Panc1 (cell line): ENCODE measurements at regions not wholly inside any gene's neighbourhood (a gene's known extent, or its start where the extent isn't known, plus 50 kb on each side); places are given as distances from the start of the nearest gene placed in this dataset.

Source experiments
- ATAC-seq: fragments of 200-7000 bp; cut with Tn5 transposase; 2 replicates; pipeline ENCODE4 v1.9.1; 2020; ENCODE audit warnings: mild to moderate bottlenecking, moderate library complexity
- BruUV-seq: library from RNA; stranded (reverse); fragments of 400-500 nt; replicated peaks from 2 replicates; lab custom pipeline; 2021; lab: Mats Ljungman, UMichigan
- CTCF ChIA-PET: fragments of 300-600 bp; sonication (Branson Sonifier 250); formaldehyde crosslinking; loops from one replicate; lab custom pipeline; 2022; ENCODE audit warnings: antibody characterized with exemption; lab: Charles Lee
- POLR2A ChIA-PET: fragments of 300-600 bp; sonication (Branson Sonifier 250); formaldehyde crosslinking; loops from one replicate; lab custom pipeline; 2022; ENCODE audit warnings: antibody characterized with exemption; lab: Charles Lee
- DNase-seq: peaks from one replicate; pipeline ENCODE4 v3.0.0-alpha.2; 2010; ENCODE audit warnings: low read depth, low spot score
- H3K27ac ChIP-seq: 2 replicates; pipeline ENCODE4 v1.5.1; 2011; ENCODE audit warnings: mild to moderate bottlenecking, low read length, inconsistent platforms
- H3K27me3 ChIP-seq: fragments of 200-500 bp; sonication (Bioruptor generic); 2 replicates; pipeline ENCODE4 v1.6.0; 2014; ENCODE audit warnings: low read length, inconsistent platforms; ENCODE audit not compliant: control insufficient read depth, insufficient read depth
- H3K36me3 ChIP-seq: fragments of 200-500 bp; sonication (Bioruptor generic); 2 replicates; pipeline ENCODE4 v1.5.1; 2014; ENCODE audit warnings: inconsistent platforms, mild to moderate bottlenecking, low read length, moderate library complexity; ENCODE audit not compliant: control insufficient read depth, insufficient read depth
- H3K4me1 ChIP-seq: 2 replicates; pipeline ENCODE4 v1.5.1; 2011; ENCODE audit warnings: inconsistent platforms, mild to moderate bottlenecking, low read length, moderate library complexity; ENCODE audit not compliant: control insufficient read depth, insufficient read depth
- H3K4me3 ChIP-seq, 2 experiments: 2 replicates each; pipeline ENCODE4 v1.5.1; 2011 to 2012; ENCODE audit warnings: low read depth in 2 of 2, low read length in 2 of 2, mild to moderate bottlenecking in 2 of 2, inconsistent platforms in 1 of 2, moderate library complexity in 1 of 2
- H3K9me3 ChIP-seq: fragments of 200-500 bp; sonication (Bioruptor generic); 2 replicates; pipeline ENCODE4 v1.5.1; 2014; ENCODE audit warnings: low read depth, mild to moderate bottlenecking, inconsistent platforms, low read length, moderate library complexity; ENCODE audit not compliant: control insufficient read depth, insufficient read depth
- POLR2AphosphoS5 ChIP-seq: IDR thresholded peaks from 2 replicates; pipeline ENCODE4 v1.6.1; 2012; ENCODE audit warnings: mild to moderate bottlenecking, low read depth, low read length, moderate library complexity
- REST ChIP-seq, 2 experiments: IDR thresholded peaks; 2 replicates each; pipeline ENCODE4 v1.6.1; 2011 to 2012; ENCODE audit warnings: low read depth in 2 of 2, control low read depth in 1 of 2, low read length in 1 of 2, mild to moderate bottlenecking in 1 of 2, moderate library complexity in 1 of 2; ENCODE audit not compliant: insufficient read depth in 1 of 2
- SIN3A ChIP-seq: IDR thresholded peaks from 2 replicates; pipeline ENCODE4 v1.6.1; 2012; ENCODE audit warnings: low read depth, mild to moderate bottlenecking, low read length, moderate library complexity, borderline replicate concordance; ENCODE audit not compliant: insufficient read depth
- TCF7L2 ChIP-seq: IDR thresholded peaks from 2 replicates; pipeline ENCODE4 v1.6.1; 2011; ENCODE audit warnings: mild to moderate bottlenecking, low read depth, low read length, inconsistent platforms
- in situ Hi-C: cut with HindIII; loops from 2 replicates; pipeline ENCODE4 v1.10.0; 2016; ENCODE audit warnings: low sequenced_read_pairs, low pct_unique_long_range_greater_than_20kb
- intact Hi-C: fragments of 100-400 bp; cut with micrococcal nuclease; formaldehyde crosslinking; loops from one replicate; pipeline ENCODE4 v1.10.0; 2022; ENCODE audit not compliant: unreplicated experiment
- TF ChIP-seq, protein P1 (sequence below): fragments of 450-650 bp; IDR thresholded peaks from 2 replicates; pipeline ENCODE4 v1.5.1; 2017; ENCODE audit warnings: mild to moderate bottlenecking

DNA sequence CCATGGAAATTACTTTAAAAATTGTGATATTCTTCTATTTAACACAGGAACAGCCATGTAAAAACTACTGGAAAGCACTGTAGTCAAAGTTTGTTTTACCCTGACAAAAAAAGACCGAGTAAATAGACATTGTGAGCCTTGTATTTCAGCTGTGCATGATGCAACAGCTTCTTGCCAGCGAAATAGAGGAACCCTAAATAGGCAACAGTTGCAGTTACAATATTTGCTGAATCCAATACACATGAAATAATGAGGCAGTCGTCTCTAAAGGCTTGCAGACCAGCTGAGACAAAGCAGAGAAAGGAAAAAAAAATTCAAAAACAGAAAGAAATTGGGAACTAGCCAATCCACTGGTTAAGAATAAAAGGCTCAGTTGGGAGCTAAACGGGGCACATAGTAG lies 1001.1 kb downstream of the OLFM4 start:
- H3K4me1 ChIP-seq = no peaks in the 10 kb centered on the region
- ChIA-PET CTCF (no interaction called here), POLR2A (no interaction called here)
- no peak overlapping the region for H3K27ac ChIP-seq
- H3K36me3 ChIP-seq = no peaks in the 10 kb centered on the region
- no TSS peak for BruUV-seq
- H3K4me3 ChIP-seq = no peak overlapping the region
- DNase-seq (no peak), ATAC-seq (no peak)
- in situ Hi-C loops (no loop called here), intact Hi-C loops (no loop called here)
- no peaks in the 10 kb centered on the region for H3K27me3 ChIP-seq
- H3K9me3 ChIP-seq = no peaks in the 10 kb centered on the region
- TF ChIP-seq TCF7L2 (no peak), POLR2AphosphoS5 (no peak), REST (IDR thresholded peaks at IDR 0.05; ENCODE audit: insufficient read depth in 1 of 2, low read depth in 2 of 2, low read length in 1 of 2) (no peak), SIN3A (no peak)
- TF ChIP-seq, protein P1, sequence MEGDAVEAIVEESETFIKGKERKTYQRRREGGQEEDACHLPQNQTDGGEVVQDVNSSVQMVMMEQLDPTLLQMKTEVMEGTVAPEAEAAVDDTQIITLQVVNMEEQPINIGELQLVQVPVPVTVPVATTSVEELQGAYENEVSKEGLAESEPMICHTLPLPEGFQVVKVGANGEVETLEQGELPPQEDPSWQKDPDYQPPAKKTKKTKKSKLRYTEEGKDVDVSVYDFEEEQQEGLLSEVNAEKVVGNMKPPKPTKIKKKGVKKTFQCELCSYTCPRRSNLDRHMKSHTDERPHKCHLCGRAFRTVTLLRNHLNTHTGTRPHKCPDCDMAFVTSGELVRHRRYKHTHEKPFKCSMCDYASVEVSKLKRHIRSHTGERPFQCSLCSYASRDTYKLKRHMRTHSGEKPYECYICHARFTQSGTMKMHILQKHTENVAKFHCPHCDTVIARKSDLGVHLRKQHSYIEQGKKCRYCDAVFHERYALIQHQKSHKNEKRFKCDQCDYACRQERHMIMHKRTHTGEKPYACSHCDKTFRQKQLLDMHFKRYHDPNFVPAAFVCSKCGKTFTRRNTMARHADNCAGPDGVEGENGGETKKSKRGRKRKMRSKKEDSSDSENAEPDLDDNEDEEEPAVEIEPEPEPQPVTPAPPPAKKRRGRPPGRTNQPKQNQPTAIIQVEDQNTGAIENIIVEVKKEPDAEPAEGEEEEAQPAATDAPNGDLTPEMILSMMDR = no peak

DNA sequence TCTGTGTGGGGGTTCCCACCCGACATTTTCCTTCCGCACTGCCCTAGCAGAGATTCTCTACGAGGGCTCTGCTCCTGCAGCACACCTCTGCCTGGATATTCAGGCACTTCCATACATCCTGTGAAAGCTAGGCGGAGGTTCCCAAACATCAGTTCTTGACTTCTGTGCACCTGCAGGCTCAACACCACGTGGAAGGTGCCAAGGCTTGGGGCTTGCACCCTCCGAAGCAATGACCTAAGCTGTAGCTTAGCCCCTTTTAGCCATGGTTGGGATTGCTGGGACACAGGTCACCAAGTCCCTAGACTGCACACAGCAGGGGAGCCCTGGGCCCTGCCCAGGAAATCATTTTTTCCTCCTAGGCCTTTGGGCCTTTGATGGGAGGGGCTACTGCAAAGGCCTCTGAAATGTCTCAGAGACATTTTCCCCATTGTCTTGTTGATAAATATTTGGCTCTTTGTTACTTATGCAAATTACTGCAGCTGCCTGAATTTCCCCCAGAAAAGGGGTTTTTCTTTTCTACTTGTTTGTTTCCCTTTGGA lies 1004.8 kb downstream of the OLFM4 start:
- TF ChIP-seq, protein P1 = no peak
- no peak for TF ChIP-seq SIN3A
- no peak for TF ChIP-seq POLR2AphosphoS5
- no peak for TF ChIP-seq TCF7L2
- no peak for TF ChIP-seq REST (IDR thresholded peaks at IDR 0.05; ENCODE audit: insufficient read depth in 1 of 2, low read depth in 2 of 2, low read length in 1 of 2)
- no peaks in the 10 kb centered on the region for H3K36me3 ChIP-seq
- DNase-seq = no peak
- ChIA-PET CTCF (no interaction called here), POLR2A (no interaction called here)
- no peak overlapping the region for H3K27ac ChIP-seq
- H3K9me3 ChIP-seq = no peaks in the 10 kb centered on the region
- no peak overlapping the region for H3K4me3 ChIP-seq
- BruUV-seq = no TSS peak
- in situ Hi-C loops (no loop called here), intact Hi-C loops (no loop called here)
- no peak for ATAC-seq
- no peaks in the 10 kb centered on the region for H3K4me1 ChIP-seq
- no peaks in the 10 kb centered on the region for H3K27me3 ChIP-seq
